ENCODE measurements at regions not wholly inside any gene's neighbourhood (a gene's known extent, or its start where the extent isn't known, plus 50 kb on each side); places are given as distances from the start of the nearest gene placed in this dataset.

- Histone ChIP-seq H3K4me1 (ENCODE audit: insufficient read depth, low read length) (peaks cover 8% of the 10 kb centered on the region), H3K36me3 (ENCODE audit: insufficient read depth, low read length) (no peaks in the 10 kb centered on the region), H3K4me3 (ENCODE audit: insufficient read depth, low read length) (no peak overlapping the region), H2AFZ (ENCODE audit: low read length) (no peak overlapping the region), H3K79me2 (ENCODE audit: insufficient read depth, low read length) (no peaks in the 10 kb centered on the region), H3K27ac (ENCODE audit: low read depth, low read length) (no peak overlapping the region), H3K9me3 (ENCODE audit: low read depth, low read length) (no peaks in the 10 kb centered on the region), H3K27me3 (ENCODE audit: insufficient read depth, low read length) (no peaks in the 10 kb centered on the region), H4K20me1 (ENCODE audit: insufficient read depth, low read length) (no peaks in the 10 kb centered on the region), H3K4me2 (ENCODE audit: insufficient read depth, low read length) (no peak overlapping the region)
- no peak for TF ChIP-seq CTCF (IDR thresholded peaks at IDR 0.05; ENCODE audit: extremely low read depth, low read depth, low read length)
- DNase-seq (ENCODE audit: insufficient read length, low spot score, missing footprints): no peak
Observed at GRCh38 chr2:201955231-201955630, 78.4 kb upstream of the FZD7 start.

DNA sequence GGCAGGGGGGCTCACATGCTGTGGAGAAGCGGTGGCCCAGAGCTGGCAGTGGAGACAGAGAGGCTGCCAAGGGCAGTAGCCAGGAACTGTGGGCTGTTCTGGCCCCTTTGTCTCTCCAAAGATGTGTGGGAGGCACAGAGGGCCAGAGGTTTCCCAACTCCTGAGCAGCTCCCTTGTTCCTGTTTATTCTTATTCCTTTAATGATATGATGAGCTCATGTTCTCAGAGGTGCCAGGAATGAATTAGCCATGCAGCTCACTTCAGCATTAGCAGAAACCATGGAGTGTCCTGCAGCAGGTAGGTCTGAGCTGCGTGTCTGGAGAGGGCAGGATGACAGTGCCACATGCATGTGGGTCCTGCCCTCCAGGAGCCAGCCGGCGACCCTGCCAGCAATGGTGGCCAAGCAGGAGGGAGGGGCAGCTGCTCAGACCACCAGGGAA is 77.9 kb upstream of the FZD7 start:
- Histone ChIP-seq H3K36me3 (ENCODE audit: insufficient read depth, low read length) (no peaks in the 10 kb centered on the region), H3K4me1 (ENCODE audit: insufficient read depth, low read length) (peaks cover 8% of the 10 kb centered on the region), H3K27ac (ENCODE audit: low read depth, low read length) (no peak overlapping the region), H3K9me3 (ENCODE audit: low read depth, low read length) (no peaks in the 10 kb centered on the region), H4K20me1 (ENCODE audit: insufficient read depth, low read length) (no peaks in the 10 kb centered on the region), H3K4me3 (ENCODE audit: insufficient read depth, low read length) (no peak overlapping the region), H3K4me2 (ENCODE audit: insufficient read depth, low read length) (no peak overlapping the region), H3K79me2 (ENCODE audit: insufficient read depth, low read length) (no peaks in the 10 kb centered on the region), H2AFZ (ENCODE audit: low read length) (no peak overlapping the region), H3K27me3 (ENCODE audit: insufficient read depth, low read length) (no peaks in the 10 kb centered on the region)
- DNase-seq (ENCODE audit: insufficient read length, low spot score, missing footprints): no peak
- no peak for TF ChIP-seq CTCF (IDR thresholded peaks at IDR 0.05; ENCODE audit: extremely low read depth, low read depth, low read length)

DNA sequence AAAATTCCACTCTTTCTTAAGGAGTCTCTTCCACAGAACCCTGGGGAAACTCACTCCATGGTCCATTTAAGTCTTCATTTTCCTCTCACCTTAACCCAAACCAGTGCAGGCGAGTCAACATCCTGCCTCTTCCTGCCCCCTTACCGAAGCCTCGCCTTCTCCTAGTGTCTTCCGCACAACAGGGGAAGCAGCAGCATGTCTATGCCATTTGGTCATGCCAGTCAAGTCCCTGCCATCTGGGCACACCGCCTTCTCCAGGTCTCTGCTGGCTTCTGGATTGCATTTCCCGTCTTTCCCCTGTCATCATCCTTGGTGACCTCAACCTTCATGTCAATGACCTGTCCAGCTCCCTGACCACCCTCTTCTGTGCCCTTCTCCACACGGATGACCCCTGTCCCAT is 77.3 kb upstream of the FZD7 start:
- Histone ChIP-seq H2AFZ (ENCODE audit: low read length) (no peak overlapping the region), H4K20me1 (ENCODE audit: insufficient read depth, low read length) (no peaks in the 10 kb centered on the region), H3K27ac (ENCODE audit: low read depth, low read length) (no peak overlapping the region), H3K27me3 (ENCODE audit: insufficient read depth, low read length) (no peaks in the 10 kb centered on the region), H3K4me2 (ENCODE audit: insufficient read depth, low read length) (no peak overlapping the region), H3K9me3 (ENCODE audit: low read depth, low read length) (no peaks in the 10 kb centered on the region), H3K36me3 (ENCODE audit: insufficient read depth, low read length) (no peaks in the 10 kb centered on the region), H3K79me2 (ENCODE audit: insufficient read depth, low read length) (no peaks in the 10 kb centered on the region), H3K4me1 (ENCODE audit: insufficient read depth, low read length) (peaks cover 8% of the 10 kb centered on the region), H3K4me3 (ENCODE audit: insufficient read depth, low read length) (no peak overlapping the region)
- DNase-seq (ENCODE audit: insufficient read length, low spot score, missing footprints): no peak
- TF ChIP-seq CTCF (IDR thresholded peaks at IDR 0.05; ENCODE audit: extremely low read depth, low read depth, low read length): no peak

DNA sequence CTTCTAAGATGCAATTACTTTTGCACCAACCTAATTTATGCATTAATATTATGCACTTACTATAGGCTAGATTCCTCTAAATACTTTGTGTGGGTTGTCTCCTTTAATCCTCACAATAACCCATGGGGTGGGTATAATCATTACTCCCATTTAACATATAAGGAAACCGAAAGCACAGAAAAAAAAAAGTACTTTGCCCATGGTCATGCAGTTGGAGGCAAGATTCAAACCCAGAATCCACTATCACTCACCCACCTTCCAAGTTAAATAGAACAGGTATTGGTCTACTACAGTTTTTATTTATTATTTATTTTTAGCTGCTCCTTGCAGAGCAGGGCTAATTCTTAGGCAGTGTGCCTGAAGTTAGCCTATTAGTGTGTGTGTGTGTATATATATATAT is 76.6 kb upstream of the FZD7 start:
- DNase-seq (ENCODE audit: insufficient read length, low spot score, missing footprints): no peak
- TF ChIP-seq CTCF (IDR thresholded peaks at IDR 0.05; ENCODE audit: extremely low read depth, low read depth, low read length): no peak

More for the DNA sequence above, 76.6 kb upstream of the FZD7 start:
- Histone ChIP-seq H2AFZ (ENCODE audit: low read length) (no peak overlapping the region), H3K36me3 (ENCODE audit: insufficient read depth, low read length) (no peaks in the 10 kb centered on the region), H4K20me1 (ENCODE audit: insufficient read depth, low read length) (no peaks in the 10 kb centered on the region), H3K79me2 (ENCODE audit: insufficient read depth, low read length) (no peaks in the 10 kb centered on the region), H3K9me3 (ENCODE audit: low read depth, low read length) (no peaks in the 10 kb centered on the region), H3K4me2 (ENCODE audit: insufficient read depth, low read length) (no peak overlapping the region), H3K27me3 (ENCODE audit: insufficient read depth, low read length) (no peaks in the 10 kb centered on the region), H3K27ac (ENCODE audit: low read depth, low read length) (no peak overlapping the region), H3K4me1 (ENCODE audit: insufficient read depth, low read length) (peaks cover 8% of the 10 kb centered on the region), H3K4me3 (ENCODE audit: insufficient read depth, low read length) (no peak overlapping the region)
